DND-41 (cell line): ENCODE measurements at regions not wholly inside any gene's neighbourhood (a gene's known extent, or its start where the extent isn't known, plus 50 kb on each side); places are given as distances from the start of the nearest gene placed in this dataset.

Source experiments
- EZH2 ChIP-seq: IDR thresholded peaks from 3 replicates; pipeline ENCODE4 v1.6.1; 2012; ENCODE audit warnings: borderline replicate concordance, low read depth, mild to moderate bottlenecking, moderate library complexity, low read length, inconsistent platforms; ENCODE audit not compliant: severe bottlenecking
- TF ChIP-seq, protein P1 (sequence below): IDR thresholded peaks from 2 replicates; pipeline ENCODE4 v1.5.1; 2012; ENCODE audit warnings: borderline replicate concordance, low read length, moderate library complexity, mild to moderate bottlenecking; ENCODE audit not compliant: poor library complexity, severe bottlenecking; ENCODE audit errors: extremely low read depth

DNA sequence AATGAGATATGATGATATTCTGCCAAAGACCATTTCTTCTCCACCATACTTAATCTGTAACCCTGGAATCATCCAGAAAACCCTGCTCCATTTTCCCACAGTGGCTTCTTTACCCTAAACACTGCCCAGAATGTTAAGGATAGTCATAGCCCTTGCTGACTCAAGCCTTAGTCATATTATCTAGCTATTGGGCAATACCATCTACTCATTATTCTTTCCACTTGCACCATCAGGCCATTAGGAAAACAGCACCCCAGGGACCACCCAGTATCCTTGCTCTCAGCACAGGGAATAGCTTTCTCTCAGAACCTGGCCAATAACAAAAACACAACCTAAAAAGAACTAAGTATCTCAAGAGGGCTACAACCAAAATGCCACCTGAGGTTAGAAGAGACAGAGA, 445.7 kb upstream of the SLC14A2 start:
- TF ChIP-seq, protein P1, sequence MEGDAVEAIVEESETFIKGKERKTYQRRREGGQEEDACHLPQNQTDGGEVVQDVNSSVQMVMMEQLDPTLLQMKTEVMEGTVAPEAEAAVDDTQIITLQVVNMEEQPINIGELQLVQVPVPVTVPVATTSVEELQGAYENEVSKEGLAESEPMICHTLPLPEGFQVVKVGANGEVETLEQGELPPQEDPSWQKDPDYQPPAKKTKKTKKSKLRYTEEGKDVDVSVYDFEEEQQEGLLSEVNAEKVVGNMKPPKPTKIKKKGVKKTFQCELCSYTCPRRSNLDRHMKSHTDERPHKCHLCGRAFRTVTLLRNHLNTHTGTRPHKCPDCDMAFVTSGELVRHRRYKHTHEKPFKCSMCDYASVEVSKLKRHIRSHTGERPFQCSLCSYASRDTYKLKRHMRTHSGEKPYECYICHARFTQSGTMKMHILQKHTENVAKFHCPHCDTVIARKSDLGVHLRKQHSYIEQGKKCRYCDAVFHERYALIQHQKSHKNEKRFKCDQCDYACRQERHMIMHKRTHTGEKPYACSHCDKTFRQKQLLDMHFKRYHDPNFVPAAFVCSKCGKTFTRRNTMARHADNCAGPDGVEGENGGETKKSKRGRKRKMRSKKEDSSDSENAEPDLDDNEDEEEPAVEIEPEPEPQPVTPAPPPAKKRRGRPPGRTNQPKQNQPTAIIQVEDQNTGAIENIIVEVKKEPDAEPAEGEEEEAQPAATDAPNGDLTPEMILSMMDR: no peak
- TF ChIP-seq EZH2: no peak
